Heart left ventricle (tissue), 13 donors: ENCODE measurements at regions not wholly inside any gene's neighbourhood (a gene's known extent, or its start where the extent isn't known, plus 50 kb on each side); places are given as distances from the start of the nearest gene placed in this dataset.
"Not testable (repeated sequence)": the region's sequence is repeated elsewhere in the genome, so short reads cannot be mapped to it uniquely, and the experiment has no call there.

Source experiments
- CTCF ChIP-seq, 12 donors: fragments of 200-600 bp; sonication (generic) in 4 of 12; IDR thresholded peaks; one replicate each; pipeline versions ENCODE4 v1.5.0 to v1.8.0; 2018 to 2022; ENCODE audit warnings: antibody characterized with exemption in 12 of 12, mild to moderate bottlenecking in 5 of 12
- POLR2A ChIP-seq, 2 donors: fragments of 450-650 bp; IDR thresholded peaks; one replicate each; pipeline ENCODE4 v1.6.1; 2017; ENCODE audit warnings: antibody characterized with exemption in 2 of 2, mild to moderate bottlenecking in 2 of 2, moderate library complexity in 2 of 2
- donor health status: ischemic (EF 13 %, LVEDD 7.1; RV severe dilation, severe dysfunction).
- donor health status: DM: no; HTN: yes; CAD: no.
- donor health status: DM: no; HTN: no; CAD: no.
- donor health status: ischemic (EF 25% LVEDD 6.9; RV normal size, moderate dysfunction).
- donor health status: ischemic (EF 25% LVEDD 5.7; RV mildly dilated, moderate dysfunction).
- donor health status: ischemic (EF 35%, LVEDD 5.7; RV mildly dilated, moderate dysfunction).
- donor health status: nonischemic (EF 11% LVEDD 7.7; RV severe dilation, severe dysfunction).
- donor health status: DM: yes; HTN: yes; CAD: no.
- donor health status: PGD.
- donor health status: ischemic (EF 29% LVEDD 5.4; RV normal size, mild dysfunction).
- donor health status: nonischemic (EF 23%, LVEDD 6.1; RV moderate dilation, normal function).

- not testable (repeated sequence) for TF ChIP-seq CTCF, POLR2A (IDR thresholded peaks at IDR 0.05)
Measured at GRCh38 chr7:6953798-6954181, 127.7 kb upstream of the CCZ1B start.
